ENCODE measurements at regions not wholly inside any gene's neighbourhood (a gene's known extent, or its start where the extent isn't known, plus 50 kb on each side); places are given as distances from the start of the nearest gene placed in this dataset.

- DNase-seq (peak in 2 of 3 donors; percentile 30 to 45), ATAC-seq (peak; percentile 45)
- TF ChIP-seq CTCF (IDR thresholded peaks at IDR 0.05) = no peak
- Histone ChIP-seq H3K36me3 (ENCODE audit: low read depth) (no peaks in the 10 kb centered on the region), H3K9me3 (no peaks in the 10 kb centered on the region), H3K4me3 (no peak overlapping the region), H3K4me1 (ENCODE audit: low read depth) (no peaks in the 10 kb centered on the region)
- intact Hi-C loops (cut with DNase I, micrococcal nuclease) = no loop called here
Observed at GRCh38 chr9:16329671-16330113, 540.8 kb downstream of the BNC2 start.

- ATAC-seq (no peak), DNase-seq (no peak)
- no peak for TF ChIP-seq CTCF (IDR thresholded peaks at IDR 0.05)
- H3K9me3 ChIP-seq = no peaks in the 10 kb centered on the region
- H3K4me1 ChIP-seq (ENCODE audit: low read depth) = no peaks in the 10 kb centered on the region
- no peaks in the 10 kb centered on the region for H3K36me3 ChIP-seq (ENCODE audit: low read depth)
- no peak overlapping the region for H3K4me3 ChIP-seq
- intact Hi-C loops (cut with DNase I, micrococcal nuclease) = no loop called here
Observed at GRCh38 chr9:16331031-16331430, 539.4 kb downstream of the BNC2 start.

GRCh38 chr9:16331527-16331926 is 538.9 kb downstream of the BNC2 start:
- TF ChIP-seq CTCF (IDR thresholded peaks at IDR 0.05) = no peak
- Histone ChIP-seq H3K4me3 (no peak overlapping the region), H3K9me3 (no peaks in the 10 kb centered on the region), H3K4me1 (ENCODE audit: low read depth) (no peaks in the 10 kb centered on the region), H3K36me3 (ENCODE audit: low read depth) (no peaks in the 10 kb centered on the region)
- DNase-seq (no peak), ATAC-seq (no peak)
- intact Hi-C loops (cut with DNase I, micrococcal nuclease) = no loop called here

GRCh38 chr9:16333691-16334090 is 536.8 kb downstream of the BNC2 start:
- no peak for ATAC-seq
- Histone ChIP-seq H3K4me3 (no peak overlapping the region), H3K36me3 (ENCODE audit: low read depth) (no peaks in the 10 kb centered on the region), H3K4me1 (ENCODE audit: low read depth) (no peaks in the 10 kb centered on the region), H3K9me3 (no peaks in the 10 kb centered on the region)
- intact Hi-C loops (cut with DNase I, micrococcal nuclease) = no loop called here
- TF ChIP-seq CTCF (IDR thresholded peaks at IDR 0.05) = no peak
- no peak for DNase-seq

- DNase-seq (peak in 1 of 3 donors; percentile 44), ATAC-seq (peak; percentile 68)
- intact Hi-C loops (cut with DNase I, micrococcal nuclease) = no loop called here
- TF ChIP-seq CTCF (IDR thresholded peaks at IDR 0.05) = no peak
- no peaks in the 10 kb centered on the region for H3K9me3 ChIP-seq
- no peaks in the 10 kb centered on the region for H3K4me1 ChIP-seq (ENCODE audit: low read depth)
- H3K4me3 ChIP-seq = no peak overlapping the region
- H3K36me3 ChIP-seq (ENCODE audit: low read depth) = no peaks in the 10 kb centered on the region
Observed at GRCh38 chr9:16335788-16336580, 534.5 kb downstream of the BNC2 start.

Measured in mucosa of descending colon (tissue), 3 donors.